Germinal center (tissue), 1 donor: ENCODE measurements at regions not wholly inside any gene's neighbourhood (a gene's known extent, or its start where the extent isn't known, plus 50 kb on each side); places are given as distances from the start of the nearest gene placed in this dataset.
"Not testable (repeated sequence)": the region's sequence is repeated elsewhere in the genome, so short reads cannot be mapped to it uniquely, and the experiment has no call there.

Experiments used
- DNase-seq: peaks from one replicate; pipeline ENCODE4 v3.0.0; 2012; ENCODE audit warnings: mixed read lengths, low spot score

DNA sequence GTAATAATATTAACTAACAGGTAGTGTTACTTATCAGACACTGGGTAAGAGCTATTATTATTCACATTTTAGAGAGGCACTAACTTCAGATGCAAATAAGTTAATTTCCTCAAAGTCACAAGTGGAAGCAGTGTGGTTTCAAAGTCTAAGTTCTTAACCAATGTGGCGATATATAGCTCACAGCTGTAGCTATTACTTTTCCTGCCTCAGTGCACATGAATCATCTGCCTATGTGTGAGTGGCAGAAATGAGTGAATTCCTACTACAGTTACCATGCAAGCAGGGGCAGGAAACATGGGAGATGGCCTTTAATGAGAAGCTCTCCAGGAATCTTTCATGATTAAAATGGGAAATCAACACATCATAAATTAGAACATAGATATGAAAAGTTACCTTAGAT lies 126.2 kb upstream of the EYA4 start:
- no peak for DNase-seq

DNA sequence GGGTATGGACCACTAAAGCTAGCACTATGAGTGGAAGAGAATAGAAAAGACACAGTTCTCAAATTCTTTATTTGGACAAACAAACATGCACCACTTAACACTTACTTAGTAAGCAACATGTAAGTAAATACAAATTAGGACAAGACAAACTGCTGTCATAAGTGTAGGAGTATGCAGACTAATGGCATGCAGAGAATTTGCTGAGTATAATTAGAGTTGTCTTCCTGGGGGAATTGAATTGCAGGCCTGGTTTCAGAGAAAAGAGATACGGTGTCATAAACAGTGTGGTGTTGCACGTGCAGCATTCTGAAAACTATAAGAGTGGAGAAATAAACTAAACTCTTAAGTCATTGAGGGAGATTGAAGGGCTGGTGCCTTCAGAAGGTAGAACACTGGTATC lies 125.2 kb upstream of the EYA4 start:
- no peak for DNase-seq

DNA sequence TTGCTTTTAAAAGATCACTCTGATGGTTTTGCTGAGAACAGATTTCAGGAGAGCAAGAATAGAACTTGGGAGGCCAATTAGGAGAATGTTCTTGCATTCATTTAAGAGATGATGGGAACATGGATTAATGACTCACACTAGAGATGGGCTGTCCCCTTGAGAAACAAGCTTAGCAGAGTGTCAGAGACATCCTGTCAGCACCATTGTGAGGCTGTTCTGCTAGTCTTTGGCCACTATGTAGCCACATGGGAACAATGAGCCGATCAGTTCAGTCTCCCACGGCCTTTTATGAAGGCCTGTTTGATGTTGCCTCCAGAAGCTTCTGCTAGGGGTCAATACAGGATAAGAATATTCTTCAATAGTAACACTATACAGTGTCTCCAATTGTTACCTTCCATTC lies 113.0 kb upstream of the EYA4 start:
- no peak for DNase-seq

DNA sequence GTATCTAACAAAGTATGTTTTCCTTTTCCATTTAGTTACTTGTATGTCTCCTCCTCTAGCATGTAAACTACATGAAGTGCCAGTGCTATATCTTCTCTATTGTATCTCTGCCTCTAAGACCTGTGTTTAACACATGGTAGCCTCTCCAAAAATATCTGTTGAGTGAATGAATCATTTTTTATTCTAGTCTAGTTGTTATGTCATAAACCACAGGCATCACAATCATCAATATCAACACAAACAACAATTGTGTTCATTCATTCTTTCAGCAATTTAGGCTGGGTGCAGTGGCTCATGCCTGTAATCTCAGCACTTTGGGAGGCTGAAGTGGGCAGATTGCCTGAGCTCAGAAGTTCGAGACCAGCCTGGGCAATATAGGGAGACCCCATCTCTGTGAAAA lies 111.6 kb upstream of the EYA4 start:
- DNase-seq = no peak

DNA sequence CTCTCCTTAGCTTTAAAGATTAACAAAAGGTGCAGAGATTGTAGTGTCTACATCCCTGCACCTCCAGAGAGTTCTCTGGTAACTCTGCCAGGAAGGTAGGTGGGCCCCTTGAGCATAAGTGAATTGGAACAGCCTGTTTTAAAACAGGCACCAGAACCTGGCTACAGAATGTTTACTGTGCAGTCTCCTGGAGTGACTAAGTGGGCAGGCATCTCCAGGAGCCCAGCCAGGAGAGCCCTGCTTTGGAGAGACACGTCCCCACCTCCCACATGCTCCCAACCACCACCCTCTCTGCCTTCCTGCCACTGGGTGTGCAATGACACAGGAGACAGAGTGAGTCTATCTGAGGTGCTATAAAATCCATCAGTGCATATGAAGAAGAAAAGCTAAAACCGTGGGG lies 110.3 kb upstream of the EYA4 start:
- DNase-seq = no peak

DNA sequence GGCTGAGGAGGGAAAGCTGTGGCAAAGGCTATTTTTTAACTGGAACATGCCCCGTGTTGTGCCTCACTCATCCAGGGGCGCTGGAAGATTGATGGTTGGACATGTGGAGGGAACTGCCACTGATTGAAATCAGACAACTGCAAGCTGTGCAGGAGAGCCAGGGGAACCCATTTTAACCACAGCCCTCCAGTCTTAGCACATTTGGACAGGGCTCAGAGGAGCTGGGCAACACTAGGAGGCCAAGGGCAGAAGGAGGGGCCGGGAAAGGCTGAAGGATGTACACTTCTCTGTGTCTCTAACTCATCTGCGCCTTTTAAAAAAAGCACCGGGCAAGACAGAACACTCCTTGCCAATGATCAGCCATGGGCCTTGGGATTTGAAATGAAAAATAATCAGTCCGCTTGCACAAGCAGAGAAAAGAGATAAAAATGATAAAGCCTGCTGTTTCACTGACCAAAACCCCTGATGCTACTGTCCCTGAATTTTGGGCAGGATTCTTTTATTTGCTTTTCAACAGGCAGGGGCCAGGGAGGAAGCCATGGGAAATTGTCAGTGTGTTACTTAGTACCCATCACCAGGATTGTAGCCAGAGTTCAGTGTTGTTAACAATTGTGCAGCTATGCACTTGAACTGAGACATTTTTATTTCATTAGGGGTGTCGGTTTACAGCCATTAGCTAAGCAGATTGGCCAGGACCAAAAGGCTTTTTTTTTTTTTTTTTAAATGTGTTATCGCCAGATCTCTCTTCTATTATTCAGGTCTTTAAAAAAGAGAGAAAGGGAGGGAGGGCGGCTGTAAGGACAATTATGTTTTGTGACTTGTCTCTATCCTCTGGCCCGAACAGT lies 109.3 kb upstream of the EYA4 start:
- no peak for DNase-seq

DNA sequence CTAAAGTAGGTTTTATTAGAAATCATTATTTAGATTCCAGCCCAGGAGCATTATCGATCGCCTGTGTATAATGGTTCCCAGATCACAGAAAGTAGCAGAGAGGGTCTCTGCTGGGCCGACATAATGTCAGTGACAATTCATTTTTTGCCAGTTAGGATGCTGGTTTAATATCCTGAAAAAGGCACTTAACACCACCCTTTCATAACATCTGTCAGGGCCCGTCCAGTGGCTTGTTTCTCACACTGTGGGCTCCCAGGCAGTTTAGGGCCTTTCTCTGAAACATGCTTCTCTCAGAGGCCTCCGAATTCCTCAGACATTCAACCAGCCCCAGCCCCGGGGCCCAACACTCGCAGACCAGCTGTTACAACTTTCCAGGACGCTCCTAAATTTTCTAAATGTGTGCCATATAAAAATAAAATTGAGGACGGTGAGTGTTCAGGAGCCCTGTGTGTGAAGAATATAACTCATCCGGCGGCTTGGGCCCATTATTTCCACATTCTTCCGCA lies 108.6 kb upstream of the EYA4 start:
- no peak for DNase-seq

DNA sequence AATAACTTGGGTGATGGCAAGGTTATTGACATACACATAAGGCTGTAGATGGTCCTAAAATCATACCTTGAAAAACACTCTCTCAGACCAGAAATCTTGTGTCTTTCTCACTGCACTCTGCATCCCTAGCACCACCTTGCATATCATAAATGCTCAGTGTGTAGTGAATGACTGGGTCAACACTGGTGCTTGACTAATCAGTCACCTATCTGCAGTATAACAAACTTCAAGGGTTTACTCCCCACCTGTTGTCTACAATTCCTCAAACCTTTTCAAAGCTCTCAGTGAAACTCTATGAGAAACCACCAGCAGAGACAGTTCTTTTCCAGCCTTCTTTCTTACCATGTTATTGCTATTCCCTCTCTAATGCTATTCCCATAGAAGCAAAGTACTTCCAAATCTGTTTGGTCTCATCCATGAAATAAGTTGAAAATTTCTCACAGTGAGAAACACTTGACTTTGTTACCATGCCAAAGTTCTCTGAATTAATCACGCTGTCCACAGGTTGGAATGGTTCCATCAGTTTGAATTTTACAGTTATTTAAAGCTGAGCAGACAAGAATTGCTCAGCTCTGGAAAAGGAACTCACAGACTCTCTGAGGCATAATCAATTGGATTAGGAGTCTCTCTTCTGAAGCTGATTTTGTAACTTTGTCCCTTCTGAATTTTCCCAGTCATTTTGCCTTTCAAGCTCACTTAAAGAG lies 104.8 kb upstream of the EYA4 start:
- no peak for DNase-seq

DNA sequence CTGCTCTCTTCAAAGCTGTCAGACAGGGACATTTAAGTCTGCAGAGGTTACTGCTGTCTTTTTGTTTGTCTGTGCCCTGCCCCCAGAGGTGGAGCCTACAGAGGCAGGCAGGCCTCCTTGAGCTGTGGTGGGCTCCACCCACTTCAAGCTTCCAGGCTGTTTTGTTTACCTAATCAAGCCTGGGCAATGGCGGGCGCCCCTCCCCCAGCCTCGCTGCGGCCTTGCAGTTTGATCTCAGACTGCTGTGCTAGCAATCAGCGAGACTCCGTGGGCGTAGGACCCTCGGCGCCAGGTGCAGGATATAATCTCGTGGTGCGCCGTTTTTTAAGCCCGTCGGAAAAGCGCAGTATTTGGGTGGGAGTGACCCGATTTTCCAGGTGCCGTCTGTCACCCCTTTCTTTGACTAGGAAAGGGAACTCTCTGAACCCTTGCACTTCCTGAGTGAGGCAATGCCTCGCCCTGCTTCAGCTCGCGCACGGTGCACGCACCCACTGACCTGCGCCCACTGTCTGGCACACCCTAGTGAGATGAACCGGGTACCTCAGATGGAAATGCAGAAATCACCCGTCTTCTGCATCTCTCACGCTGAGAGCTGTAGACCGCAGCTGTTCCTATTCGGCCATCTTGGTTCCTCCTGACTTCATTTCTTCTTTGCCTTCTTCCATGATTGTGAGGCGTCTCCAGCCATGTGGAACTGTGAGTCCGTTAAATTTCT lies 93.5 kb upstream of the EYA4 start:
- not testable (repeated sequence) for DNase-seq

DNA sequence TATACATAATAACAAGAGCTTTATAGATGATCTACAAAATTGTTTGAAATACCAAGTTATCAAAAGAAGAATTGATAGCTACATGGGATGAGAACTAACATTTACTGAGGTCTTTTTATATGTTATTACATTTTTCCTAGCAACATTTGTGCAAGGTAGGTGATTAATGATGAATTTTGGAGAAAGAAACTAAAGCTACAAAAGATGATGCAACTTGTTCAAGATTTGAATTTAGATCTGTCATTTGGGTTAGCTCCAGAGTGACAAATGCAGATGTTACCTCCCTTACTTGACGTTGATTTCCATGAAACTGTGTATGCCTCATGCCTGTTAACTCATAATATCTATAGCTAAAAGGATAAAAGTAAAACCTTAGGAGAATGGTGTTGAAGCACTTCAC lies 84.5 kb upstream of the EYA4 start:
- no peak for DNase-seq

DNA sequence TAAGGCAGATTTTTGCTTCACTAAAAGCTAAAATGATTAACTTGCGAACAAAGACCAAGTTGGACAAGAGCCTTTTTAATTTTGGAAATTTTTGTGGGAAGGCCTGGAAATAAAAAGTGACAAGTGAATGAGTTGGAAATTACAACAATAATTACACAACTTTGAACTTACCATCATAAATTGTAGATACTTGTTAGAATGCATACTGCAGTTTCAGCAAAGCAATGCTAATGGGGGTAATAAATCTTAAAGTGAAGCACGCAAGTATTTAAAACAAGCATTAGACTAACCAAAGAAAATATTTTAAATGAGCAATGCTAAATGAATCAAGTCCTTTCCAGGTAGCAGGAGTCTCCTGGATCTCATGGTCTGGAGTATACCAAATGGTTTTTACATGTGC lies 83.2 kb upstream of the EYA4 start:
- no peak for DNase-seq

DNA sequence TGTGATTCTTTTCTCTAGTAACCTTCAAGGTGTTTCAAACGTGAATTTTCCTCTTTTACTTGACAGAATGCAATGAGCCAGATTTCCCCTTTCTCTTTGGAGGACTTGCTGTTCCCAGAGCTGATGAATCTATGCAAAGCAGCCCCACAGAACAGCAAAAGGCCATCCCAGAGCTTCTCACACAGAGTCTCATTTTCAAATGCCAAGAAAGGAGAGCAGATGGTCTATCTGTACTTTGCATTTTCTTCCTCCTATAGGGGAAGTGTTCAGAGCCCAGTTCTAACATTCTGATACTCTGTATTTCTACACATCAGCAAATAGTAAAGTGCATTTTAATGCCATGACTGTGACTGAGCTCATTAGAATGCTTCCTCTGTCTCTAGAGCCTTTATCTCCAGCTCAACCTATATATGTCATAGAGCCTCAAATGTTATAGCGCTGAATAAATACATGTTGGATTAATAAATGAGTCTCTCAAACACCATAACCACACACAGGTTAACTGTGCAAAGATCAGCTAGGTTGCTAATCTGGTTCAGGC lies 81.8 kb upstream of the EYA4 start:
- no peak for DNase-seq

DNA sequence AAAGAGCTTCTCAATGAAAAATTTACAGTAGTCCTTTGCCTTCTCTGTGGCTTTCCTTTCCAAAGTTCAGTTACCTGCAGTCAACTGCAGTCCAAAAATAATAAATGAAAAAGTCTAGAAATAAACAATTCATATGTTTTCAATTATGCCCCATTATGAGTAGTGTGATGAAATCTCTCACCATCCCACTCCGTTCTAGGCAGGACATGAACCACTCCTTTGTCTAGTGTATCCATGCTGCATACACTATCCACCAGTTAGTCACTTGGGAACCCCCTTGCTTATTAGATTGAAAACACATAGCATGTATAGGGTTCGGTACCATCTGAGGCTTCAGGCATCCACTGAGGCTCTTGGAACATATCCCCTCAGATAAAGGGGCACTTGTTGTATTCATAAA lies 80.6 kb upstream of the EYA4 start:
- DNase-seq = no peak

DNA sequence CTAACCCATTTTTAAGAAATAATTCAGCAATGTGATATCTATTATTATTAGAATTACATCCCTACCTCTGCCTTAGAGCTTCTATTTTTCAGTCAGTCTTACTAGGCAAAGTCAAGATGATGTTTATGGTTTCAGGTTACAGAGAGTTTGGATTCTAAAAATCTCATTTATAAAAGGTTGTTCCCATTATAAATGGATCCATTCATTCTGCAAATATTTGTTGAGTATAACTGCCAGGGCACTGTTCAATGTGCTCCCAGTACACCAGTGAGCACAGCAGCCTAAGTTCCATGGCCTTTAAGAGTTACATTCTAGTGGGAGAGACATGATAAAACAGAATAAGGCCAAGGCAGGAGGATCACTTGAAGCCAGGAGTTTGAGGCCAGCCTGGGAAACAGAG lies 75.9 kb upstream of the EYA4 start:
- DNase-seq = no peak

DNA sequence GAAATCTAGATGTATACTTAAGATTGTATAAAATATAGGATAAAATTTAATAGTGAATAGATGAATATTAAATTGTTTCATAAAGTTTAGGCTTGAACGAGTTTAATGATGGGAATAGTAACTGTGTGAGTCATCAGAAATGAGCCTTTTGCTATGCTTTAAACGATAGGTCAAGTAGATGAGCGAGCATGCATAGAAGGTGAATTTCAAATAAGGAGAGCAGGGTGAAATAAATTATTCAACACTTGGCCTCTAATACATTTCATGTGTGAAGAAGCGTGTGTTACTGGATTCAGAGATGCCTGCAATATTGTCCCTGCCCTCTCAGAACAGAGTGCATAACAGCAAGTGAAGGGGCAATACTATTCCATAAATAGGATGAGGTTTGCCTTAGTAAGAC lies 74.4 kb upstream of the EYA4 start:
- DNase-seq = no peak

DNA sequence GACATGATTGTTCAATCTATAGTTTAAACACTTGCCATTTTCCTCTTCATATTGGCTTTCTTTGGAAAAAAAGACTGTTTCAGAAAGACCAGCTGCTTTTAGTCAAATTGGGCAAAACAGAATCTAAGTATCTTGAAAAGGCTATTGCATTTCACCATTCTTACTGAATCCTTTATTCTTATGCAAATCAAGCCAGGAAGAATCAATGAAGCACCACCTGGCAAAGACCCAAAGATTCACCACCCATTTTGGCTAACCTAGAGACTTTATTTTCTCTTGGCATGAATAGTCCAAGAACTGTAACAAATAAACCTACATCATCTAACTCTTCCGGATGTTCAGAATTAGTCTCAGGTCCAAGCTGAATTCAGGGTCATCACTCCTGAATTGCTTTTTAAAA lies 71.3 kb upstream of the EYA4 start:
- no peak for DNase-seq

DNA sequence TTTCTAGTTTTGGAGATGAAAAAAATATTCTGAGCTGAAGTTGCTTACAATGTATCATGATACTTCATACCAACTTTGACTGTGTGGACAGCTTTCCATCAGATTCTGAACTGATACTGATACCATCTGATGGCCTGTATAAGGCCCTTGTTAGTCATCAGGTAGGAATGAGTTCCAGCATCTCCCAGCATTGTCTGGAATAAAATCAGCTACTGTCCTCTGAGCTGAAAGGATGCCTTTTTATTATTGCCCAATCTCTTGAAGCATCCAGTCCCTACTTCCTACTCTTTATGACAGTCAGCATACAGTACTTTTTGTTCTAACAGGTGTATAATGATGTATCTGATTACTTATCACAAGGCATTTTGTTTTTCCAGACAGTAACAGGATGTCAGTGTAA lies 70.6 kb upstream of the EYA4 start:
- no peak for DNase-seq

DNA sequence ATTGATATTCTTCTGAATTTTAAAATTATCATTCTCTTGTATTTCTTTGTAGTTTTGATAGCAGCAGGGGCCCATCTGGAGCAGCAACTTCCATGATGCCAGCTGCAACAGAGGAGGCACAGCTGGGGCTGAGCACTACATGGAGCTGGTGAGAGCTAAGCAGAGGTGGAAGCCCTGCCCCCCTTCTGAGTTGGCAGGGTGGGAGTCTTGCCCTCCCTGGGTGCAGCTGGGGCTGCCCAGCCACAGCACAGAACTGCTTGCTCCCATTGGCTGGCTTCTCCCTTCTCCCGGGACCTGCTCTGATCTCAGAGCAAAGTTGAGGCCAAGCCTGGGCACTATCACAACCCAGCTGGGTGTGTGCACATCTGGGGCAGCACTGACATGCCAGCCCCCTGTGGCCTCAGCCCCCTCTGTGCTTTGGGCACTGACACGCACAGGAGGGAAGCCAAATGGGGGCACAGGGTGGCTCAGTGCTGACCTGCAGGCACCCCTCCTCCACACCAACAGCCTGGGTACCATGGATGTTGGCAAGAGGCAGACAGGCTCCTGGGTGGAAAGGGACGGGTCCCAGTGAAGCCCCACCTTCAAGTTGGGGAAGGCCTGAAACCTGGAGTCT lies 69.1 kb upstream of the EYA4 start:
- DNase-seq = no peak

DNA sequence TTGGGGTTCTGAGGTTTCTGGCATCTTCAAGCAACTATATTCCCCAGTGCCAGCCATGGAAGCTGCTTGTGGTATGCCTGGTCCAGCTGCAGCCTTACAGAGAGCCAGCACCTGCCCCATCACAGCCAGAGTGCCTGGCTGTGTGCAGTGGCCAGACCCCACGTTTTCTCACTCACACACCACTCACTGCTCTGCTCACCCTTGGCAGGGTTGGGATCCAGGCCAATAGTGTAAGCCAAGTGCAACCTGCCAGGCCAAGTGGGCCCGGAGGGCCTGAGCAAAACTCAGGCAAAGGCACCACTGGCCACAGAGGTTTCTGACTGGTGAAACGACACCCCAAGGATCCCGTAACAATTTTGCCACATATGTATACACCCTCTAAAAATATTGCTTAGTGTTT lies 67.9 kb upstream of the EYA4 start:
- DNase-seq = no peak

DNA sequence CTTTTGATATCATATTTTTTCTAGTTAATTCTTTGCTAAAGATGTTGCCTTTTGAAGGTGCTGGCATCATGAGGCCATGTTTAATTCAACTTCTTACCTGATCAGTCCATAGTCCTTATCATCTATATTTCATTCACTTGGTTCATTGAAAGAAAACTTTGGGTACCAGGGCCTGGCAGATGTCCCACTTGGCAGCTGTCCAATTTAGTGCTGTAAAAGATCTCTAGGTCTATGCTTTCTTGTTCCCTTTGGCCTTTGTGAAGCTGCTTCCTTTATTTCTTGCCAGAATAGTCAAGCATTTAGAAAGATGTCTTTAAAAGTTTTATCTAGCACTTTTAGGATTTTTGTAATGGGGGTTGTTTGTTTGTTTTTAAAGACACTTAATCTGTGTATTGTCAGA lies 61.7 kb upstream of the EYA4 start:
- DNase-seq = no peak

DNA sequence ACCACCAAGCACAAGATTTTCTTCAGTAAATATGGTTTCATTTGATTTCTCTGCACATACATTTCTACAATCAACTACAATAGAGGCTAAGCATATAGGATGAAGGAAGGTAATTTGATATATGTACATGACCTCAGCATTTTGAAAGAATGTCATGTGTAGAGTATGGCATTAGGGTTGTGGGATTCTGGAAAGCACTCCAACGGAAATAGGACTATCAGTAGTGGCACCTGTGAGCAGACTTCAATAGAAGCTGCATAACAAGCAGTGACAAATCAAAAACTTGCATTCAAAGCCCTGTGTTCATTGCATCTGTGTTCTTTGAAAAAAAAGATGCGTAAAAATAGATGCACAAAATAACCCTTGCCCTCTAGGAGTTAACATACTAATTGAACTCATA lies 57.5 kb upstream of the EYA4 start:
- no peak for DNase-seq

DNA sequence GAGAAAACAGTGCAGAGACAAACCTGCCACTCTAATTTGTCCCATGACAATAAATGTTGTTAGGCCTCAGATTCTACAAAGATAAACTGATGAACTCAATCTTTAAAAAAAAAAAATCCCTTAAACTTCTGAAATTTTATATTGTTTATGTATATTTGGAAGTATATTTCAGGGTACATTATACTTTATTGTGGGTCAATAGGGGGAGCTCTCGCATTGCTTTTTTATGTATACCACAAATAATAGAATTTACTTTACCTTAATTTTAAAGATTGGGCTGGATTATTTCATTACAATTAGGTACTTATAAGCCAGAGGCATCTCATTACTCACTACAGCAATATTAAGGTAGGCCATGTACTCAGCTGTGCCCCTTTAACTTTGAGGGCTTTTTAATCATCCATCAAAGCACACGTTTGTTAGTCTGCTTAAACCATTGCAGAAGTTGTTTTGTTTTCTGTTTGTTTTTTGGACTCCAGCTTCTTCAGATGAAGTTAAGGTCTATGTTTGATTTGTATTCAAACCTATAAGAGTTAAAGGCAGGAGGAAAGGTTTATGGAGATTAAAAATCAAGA lies 56.3 kb upstream of the EYA4 start:
- no peak for DNase-seq
